ENCODE measurements at regions not wholly inside any gene's neighbourhood (a gene's known extent, or its start where the extent isn't known, plus 50 kb on each side); places are given as distances from the start of the nearest gene placed in this dataset.
A peak's percentile ranks its signal among the peaks of the same experiment; 100 is the strongest.

- H3K9me3 Mint-ChIP-seq, result no peaks in the 10 kb centered on the region
- peaks cover 36% of the 10 kb centered on the region for H3K4me1 Mint-ChIP-seq
- peak overlapping the region; percentile 84 for H3K27ac Mint-ChIP-seq (ENCODE audit: low read depth)
- DNase-seq (ENCODE audit: low spot score in 2 of 2), result peak; percentile 25 to 57
- H3K27me3 Mint-ChIP-seq, result no peaks in the 10 kb centered on the region
- peak overlapping the region; percentile 68 for H3K4me3 Mint-ChIP-seq
- peaks cover 4% of the 10 kb centered on the region for H3K36me3 Mint-ChIP-seq (ENCODE audit: insufficient read depth)
- peak; percentile 98 for ATAC-seq (replicated peaks; ENCODE audit: extremely low read depth, poor library complexity, severe bottlenecking)
Measured at GRCh38 chr10:43816351-43817321, 168.0 kb upstream of the ZNF32 start.

GRCh38 chr10:43815181-43815885, 166.7 kb upstream of the ZNF32 start:
- H3K9me3 Mint-ChIP-seq, result no peaks in the 10 kb centered on the region
- no peaks in the 10 kb centered on the region for H3K27me3 Mint-ChIP-seq
- DNase-seq (ENCODE audit: low spot score in 2 of 2) (no peak), ATAC-seq (replicated peaks; ENCODE audit: extremely low read depth, poor library complexity, severe bottlenecking) (no peak)
- H3K4me3 Mint-ChIP-seq, result peak overlapping the region; percentile 68
- peak overlapping the region; percentile 84 for H3K27ac Mint-ChIP-seq (ENCODE audit: low read depth)
- peaks cover 2% of the 10 kb centered on the region for H3K36me3 Mint-ChIP-seq (ENCODE audit: insufficient read depth)
- H3K4me1 Mint-ChIP-seq, result peaks cover 45% of the 10 kb centered on the region

GRCh38 chr10:43814663-43815062, 166.0 kb upstream of the ZNF32 start:
- Mint-ChIP-seq H3K4me3 (no peak overlapping the region), H3K9me3 (no peaks in the 10 kb centered on the region), H3K4me1 (peaks cover 45% of the 10 kb centered on the region), H3K27ac (ENCODE audit: low read depth) (no peak overlapping the region), H3K36me3 (ENCODE audit: insufficient read depth) (peaks cover 2% of the 10 kb centered on the region), H3K27me3 (no peaks in the 10 kb centered on the region)
- no peak for ATAC-seq (replicated peaks; ENCODE audit: extremely low read depth, poor library complexity, severe bottlenecking)
- DNase-seq (ENCODE audit: low spot score in 2 of 2), result no peak

DNA sequence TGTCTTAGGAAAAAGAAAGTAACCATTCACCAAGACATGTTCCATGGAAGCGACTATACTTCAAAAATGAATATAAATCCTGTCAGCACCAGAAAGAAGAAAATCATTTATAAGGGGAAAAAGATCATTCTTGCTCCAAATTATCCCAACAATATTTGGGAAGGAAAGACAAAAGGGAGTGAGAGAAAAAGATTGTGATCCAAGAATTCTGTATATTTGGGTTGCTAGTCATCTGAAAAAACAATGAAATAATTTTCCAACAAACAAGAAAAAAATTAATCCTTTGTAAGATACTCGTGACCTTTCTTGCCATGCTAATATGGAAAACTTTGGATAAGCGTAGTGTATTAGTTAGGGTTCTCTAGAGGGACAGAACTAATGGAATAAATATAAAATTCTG, 163.2 kb upstream of the ZNF32 start:
- ATAC-seq (replicated peaks; ENCODE audit: extremely low read depth, poor library complexity, severe bottlenecking), result no peak
- no peak for DNase-seq (ENCODE audit: low spot score in 2 of 2)
- Mint-ChIP-seq H3K4me1 (peaks cover 45% of the 10 kb centered on the region), H3K27ac (ENCODE audit: low read depth) (peak overlapping the region; percentile 22), H3K9me3 (no peaks in the 10 kb centered on the region), H3K36me3 (ENCODE audit: insufficient read depth) (peaks cover 1% of the 10 kb centered on the region), H3K4me3 (no peak overlapping the region), H3K27me3 (no peaks in the 10 kb centered on the region)

GRCh38 chr10:43809211-43809930, 160.7 kb upstream of the ZNF32 start:
- ATAC-seq (replicated peaks; ENCODE audit: extremely low read depth, poor library complexity, severe bottlenecking) (no peak), DNase-seq (ENCODE audit: low spot score in 2 of 2) (no peak)
- Mint-ChIP-seq H3K4me3 (no peak overlapping the region), H3K9me3 (no peaks in the 10 kb centered on the region), H3K27me3 (no peaks in the 10 kb centered on the region), H3K27ac (ENCODE audit: low read depth) (no peak overlapping the region), H3K4me1 (peaks cover 32% of the 10 kb centered on the region), H3K36me3 (ENCODE audit: insufficient read depth) (no peaks in the 10 kb centered on the region)

- no peaks in the 10 kb centered on the region for H3K27me3 Mint-ChIP-seq
- H3K36me3 Mint-ChIP-seq (ENCODE audit: insufficient read depth), result no peaks in the 10 kb centered on the region
- H3K9me3 Mint-ChIP-seq, result no peaks in the 10 kb centered on the region
- peaks cover 32% of the 10 kb centered on the region for H3K4me1 Mint-ChIP-seq
- H3K27ac Mint-ChIP-seq (ENCODE audit: low read depth), result no peak overlapping the region
- ATAC-seq (replicated peaks; ENCODE audit: extremely low read depth, poor library complexity, severe bottlenecking), result no peak
- no peak overlapping the region for H3K4me3 Mint-ChIP-seq
- no peak for DNase-seq (ENCODE audit: low spot score in 2 of 2)
Measured at GRCh38 chr10:43808136-43808535, 159.5 kb upstream of the ZNF32 start.

DNA sequence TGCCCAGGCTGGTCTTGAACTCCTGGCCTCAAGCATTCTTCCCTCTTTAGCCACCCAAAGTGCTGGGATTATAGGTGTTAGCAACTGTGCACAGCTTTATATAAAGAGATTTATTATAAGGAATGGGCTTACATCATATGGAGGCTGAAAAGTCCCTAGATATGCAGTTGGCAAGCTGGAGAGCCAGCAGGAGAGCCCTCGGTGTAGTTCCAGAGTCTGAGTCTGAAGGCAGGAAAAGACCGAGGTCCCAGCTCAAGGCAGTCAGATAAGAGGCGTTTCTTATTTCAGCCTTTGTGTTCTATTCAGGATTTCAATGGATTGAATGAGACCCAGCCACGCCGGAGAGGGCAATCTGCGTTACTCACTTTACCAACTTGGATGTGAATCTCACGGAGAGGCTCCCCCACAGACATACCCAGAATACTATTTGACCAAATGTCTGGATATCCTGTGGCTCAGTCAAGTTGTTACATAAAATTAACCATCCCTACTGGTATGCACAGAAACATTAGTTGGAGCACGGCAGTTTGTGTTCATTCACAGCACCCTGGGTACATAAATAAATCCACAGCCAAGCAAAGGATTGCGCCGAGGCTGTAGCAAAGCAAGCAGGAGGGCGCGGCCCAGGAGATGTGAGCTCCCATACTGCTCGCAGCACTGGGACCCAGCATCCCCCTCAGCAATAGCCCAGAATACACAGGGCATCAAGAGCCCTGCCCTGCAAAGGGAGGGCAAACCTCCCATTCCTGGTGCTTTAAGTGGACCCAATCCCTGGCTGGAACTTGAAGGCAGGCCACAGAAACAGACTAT, 158.4 kb upstream of the ZNF32 start:
- no peaks in the 10 kb centered on the region for H3K27me3 Mint-ChIP-seq
- DNase-seq (ENCODE audit: low spot score in 2 of 2), result no peak
- no peaks in the 10 kb centered on the region for H3K9me3 Mint-ChIP-seq
- H3K36me3 Mint-ChIP-seq (ENCODE audit: insufficient read depth), result no peaks in the 10 kb centered on the region
- no peak for ATAC-seq (replicated peaks; ENCODE audit: extremely low read depth, poor library complexity, severe bottlenecking)
- no peak overlapping the region for H3K4me3 Mint-ChIP-seq
- H3K27ac Mint-ChIP-seq (ENCODE audit: low read depth), result no peak overlapping the region
- peaks cover 32% of the 10 kb centered on the region for H3K4me1 Mint-ChIP-seq

DNA sequence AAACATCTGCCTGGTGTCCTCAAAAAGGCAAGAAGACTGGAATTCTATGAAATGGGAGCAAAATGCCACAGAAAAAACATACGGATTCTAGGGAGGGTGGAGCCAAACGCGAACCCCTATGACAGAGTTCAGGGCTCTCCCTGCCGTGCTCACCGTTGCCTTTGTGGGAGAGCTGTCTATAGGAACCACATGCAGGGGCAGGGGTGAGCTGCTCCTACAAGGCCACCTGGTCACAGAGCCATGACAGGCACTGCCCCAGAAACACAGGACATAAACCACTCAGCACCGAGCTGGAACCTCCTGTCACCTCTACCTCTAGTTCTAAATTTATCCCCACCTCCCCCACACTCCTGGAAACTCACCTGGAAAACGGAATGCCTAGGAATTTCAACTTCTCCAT, 155.1 kb upstream of the ZNF32 start:
- DNase-seq (ENCODE audit: low spot score in 2 of 2), result no peak
- Mint-ChIP-seq H3K36me3 (ENCODE audit: insufficient read depth) (no peaks in the 10 kb centered on the region), H3K9me3 (no peaks in the 10 kb centered on the region), H3K27ac (ENCODE audit: low read depth) (no peak overlapping the region), H3K27me3 (peaks cover 14% of the 10 kb centered on the region), H3K4me1 (peaks cover 29% of the 10 kb centered on the region), H3K4me3 (no peak overlapping the region)
- no peak for ATAC-seq (replicated peaks; ENCODE audit: extremely low read depth, poor library complexity, severe bottlenecking)

GRCh38 chr10:43802988-43803696, 154.5 kb upstream of the ZNF32 start:
- Mint-ChIP-seq H3K27me3 (peaks cover 20% of the 10 kb centered on the region), H3K9me3 (no peaks in the 10 kb centered on the region), H3K4me3 (no peak overlapping the region), H3K4me1 (peaks cover 24% of the 10 kb centered on the region), H3K36me3 (ENCODE audit: insufficient read depth) (no peaks in the 10 kb centered on the region), H3K27ac (ENCODE audit: low read depth) (no peak overlapping the region)
- DNase-seq (ENCODE audit: low spot score in 2 of 2) (no peak), ATAC-seq (replicated peaks; ENCODE audit: extremely low read depth, poor library complexity, severe bottlenecking) (no peak)

GRCh38 chr10:43801626-43802025, 152.9 kb upstream of the ZNF32 start:
- no peak for ATAC-seq (replicated peaks; ENCODE audit: extremely low read depth, poor library complexity, severe bottlenecking)

GRCh38 chr10:43801140-43801539, 152.5 kb upstream of the ZNF32 start:
- H3K27ac Mint-ChIP-seq (ENCODE audit: low read depth), result peak overlapping the region; percentile 22
- H3K4me1 Mint-ChIP-seq, result peaks cover 7% of the 10 kb centered on the region
- DNase-seq (ENCODE audit: low spot score in 2 of 2), result no peak
- H3K27me3 Mint-ChIP-seq, result peaks cover 40% of the 10 kb centered on the region
- no peaks in the 10 kb centered on the region for H3K9me3 Mint-ChIP-seq
- H3K4me3 Mint-ChIP-seq, result no peak overlapping the region
- no peaks in the 10 kb centered on the region for H3K36me3 Mint-ChIP-seq (ENCODE audit: insufficient read depth)
- no peak for ATAC-seq (replicated peaks; ENCODE audit: extremely low read depth, poor library complexity, severe bottlenecking)

More at GRCh38 chr10:43801626-43802025, 152.9 kb upstream of the ZNF32 start:
- no peak overlapping the region for H3K27ac Mint-ChIP-seq (ENCODE audit: low read depth)
- no peak for DNase-seq (ENCODE audit: low spot score in 2 of 2)
- H3K36me3 Mint-ChIP-seq (ENCODE audit: insufficient read depth), result no peaks in the 10 kb centered on the region
- no peak overlapping the region for H3K4me3 Mint-ChIP-seq
- peaks cover 11% of the 10 kb centered on the region for H3K4me1 Mint-ChIP-seq
- peaks cover 35% of the 10 kb centered on the region for H3K27me3 Mint-ChIP-seq
- no peaks in the 10 kb centered on the region for H3K9me3 Mint-ChIP-seq
